Activated CD4-positive, alpha-beta T cell treated with anti-CD3 and anti-CD28 coated beads for 36 hours (primary cell): ENCODE measurements at regions not wholly inside any gene's neighbourhood (a gene's known extent, or its start where the extent isn't known, plus 50 kb on each side); places are given as distances from the start of the nearest gene placed in this dataset.
"Not testable (repeated sequence)": the region's sequence is repeated elsewhere in the genome, so short reads cannot be mapped to it uniquely, and the experiment has no call there.

Experiments
- ATAC-seq: fragments of 200-7000 bp; cut with Tn5 transposase; one replicate; pipeline ENCODE4 v1.10.0; 2021; ENCODE audit warnings: mild to moderate bottlenecking, moderate library complexity
- CTCF ChIA-PET: fragments of 350-600 bp; sonication (Branson Sonifier 250); formaldehyde crosslinking; loops from one replicate; lab custom pipeline; 2021; ENCODE audit warnings: antibody characterized with exemption; lab: Charles Lee
- POLR2A ChIA-PET: fragments of 350-600 bp; sonication (Branson Sonifier 250); formaldehyde crosslinking; loops from one replicate; lab custom pipeline; 2021; ENCODE audit warnings: antibody characterized with exemption, inconsistent platforms; lab: Charles Lee
- DNase-seq: peaks from one replicate; pipeline ENCODE4 v3.0.0-alpha.2; 2020
- H3K27ac Mint-ChIP-seq: one replicate; pipeline ENCODE4 v1.8.0; 2021; ENCODE audit warnings: mixed read lengths
- H3K27me3 Mint-ChIP-seq: one replicate; pipeline ENCODE4 v1.8.0; 2021; ENCODE audit warnings: mixed read lengths
- H3K36me3 Mint-ChIP-seq: one replicate; pipeline ENCODE4 v1.8.0; 2021; ENCODE audit warnings: low read depth, mixed read lengths
- H3K4me1 Mint-ChIP-seq: one replicate; pipeline ENCODE4 v1.8.0; 2021; ENCODE audit warnings: mixed read lengths
- H3K4me3 Mint-ChIP-seq: one replicate; pipeline ENCODE4 v1.8.0; 2021; ENCODE audit warnings: mild to moderate bottlenecking, moderate library complexity, mixed read lengths
- H3K9me3 Mint-ChIP-seq: one replicate; pipeline ENCODE4 v1.8.0; 2021; ENCODE audit warnings: low read depth, mixed read lengths
- intact Hi-C, 2 experiments: fragments of 100-400 bp; cut with DNase I in 1 of 2; cut with micrococcal nuclease in 1 of 2; formaldehyde crosslinking; loops; one replicate each; pipeline versions ENCODE4 v1.14.2 to v1.15.1; 2022 to 2024; cut with DNase I, micrococcal nuclease

DNA sequence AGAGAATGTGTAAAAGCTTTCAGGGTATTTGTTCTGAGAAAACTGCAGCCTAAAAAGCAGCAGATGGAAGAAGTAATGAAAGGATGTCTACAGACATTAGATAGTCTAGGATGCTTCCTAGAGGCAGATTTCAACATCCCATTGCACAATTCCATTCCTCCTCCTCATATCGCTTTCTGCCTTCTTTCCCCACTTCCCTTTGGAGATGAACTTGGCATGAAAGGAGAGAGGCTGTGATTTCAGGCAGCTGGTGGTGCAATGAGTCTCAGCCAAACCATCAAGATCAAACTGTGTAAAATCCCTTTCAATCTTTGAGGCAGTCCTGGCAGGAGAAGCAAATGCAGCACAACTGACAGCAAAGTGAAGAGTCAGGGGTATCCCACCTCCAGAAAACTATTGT is 438.7 kb upstream of the KCNMB2 start:
- no peak for DNase-seq
- peaks cover 9% of the 10 kb centered on the region for H3K9me3 Mint-ChIP-seq
- peaks cover 3% of the 10 kb centered on the region for H3K36me3 Mint-ChIP-seq
- CTCF ChIA-PET, result interaction anchor here (2.0 kb wide), 1 partner anchor 20 kb away, joined by 5 read pairs; no protein-coding TSS in a partner anchor
- no peak overlapping the region for H3K4me3 Mint-ChIP-seq
- intact Hi-C loops, result no loop called here
- H3K27ac Mint-ChIP-seq, result no peak overlapping the region
- H3K27me3 Mint-ChIP-seq, result no peaks in the 10 kb centered on the region
- ATAC-seq, result no peak
- peaks cover 5% of the 10 kb centered on the region for H3K4me1 Mint-ChIP-seq
- POLR2A ChIA-PET, result no interaction called here

DNA sequence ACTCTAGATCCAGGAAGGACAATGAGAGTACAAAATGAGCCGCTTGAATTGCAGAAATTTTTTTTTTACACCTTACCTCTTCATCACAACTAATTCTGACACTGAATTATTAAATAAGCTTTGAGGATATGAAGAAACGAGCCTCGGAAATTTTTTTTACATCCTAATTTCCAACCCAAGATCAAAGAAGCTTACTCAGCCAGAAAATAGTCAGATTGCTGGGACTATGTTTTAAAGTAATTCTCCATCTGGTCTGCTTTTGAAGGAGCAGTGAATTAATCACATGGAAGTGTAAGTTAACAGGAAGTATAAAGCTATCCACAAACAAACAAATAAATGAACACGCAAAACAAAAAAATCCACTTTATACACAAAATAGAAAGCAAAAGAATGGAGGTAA is 437.0 kb upstream of the KCNMB2 start:
- H3K27ac Mint-ChIP-seq, result no peak overlapping the region
- H3K9me3 Mint-ChIP-seq, result no peaks in the 10 kb centered on the region
- no peaks in the 10 kb centered on the region for H3K27me3 Mint-ChIP-seq
- CTCF ChIA-PET, result interaction anchor here (2.0 kb wide), 1 partner anchor 22 kb away, joined by 5 read pairs; no protein-coding TSS in a partner anchor
- no peak for DNase-seq
- H3K36me3 Mint-ChIP-seq, result no peaks in the 10 kb centered on the region
- ATAC-seq, result no peak
- POLR2A ChIA-PET, result no interaction called here
- no peak overlapping the region for H3K4me3 Mint-ChIP-seq
- peaks cover 5% of the 10 kb centered on the region for H3K4me1 Mint-ChIP-seq
- intact Hi-C loops, result no loop called here

DNA sequence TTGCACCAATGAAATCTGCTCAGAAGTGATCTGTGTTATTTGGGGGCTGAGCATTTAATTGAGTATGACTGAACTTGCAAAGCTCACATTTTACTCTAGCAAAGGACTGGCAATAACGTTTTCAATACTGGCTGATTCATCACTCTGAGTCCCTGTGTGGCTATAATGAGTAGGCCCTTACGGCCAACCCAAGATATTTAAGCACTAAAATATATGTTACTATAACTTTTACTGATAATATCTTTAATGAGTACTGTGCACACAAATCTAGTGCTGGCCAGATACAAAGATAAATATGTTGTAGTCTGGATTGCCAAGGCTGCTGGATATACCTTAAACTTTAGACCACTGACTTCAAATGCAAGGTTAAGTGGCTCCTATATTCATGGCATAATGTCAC is 436.4 kb upstream of the KCNMB2 start:
- POLR2A ChIA-PET, result no interaction called here
- intact Hi-C loops, result no loop called here

DNA sequence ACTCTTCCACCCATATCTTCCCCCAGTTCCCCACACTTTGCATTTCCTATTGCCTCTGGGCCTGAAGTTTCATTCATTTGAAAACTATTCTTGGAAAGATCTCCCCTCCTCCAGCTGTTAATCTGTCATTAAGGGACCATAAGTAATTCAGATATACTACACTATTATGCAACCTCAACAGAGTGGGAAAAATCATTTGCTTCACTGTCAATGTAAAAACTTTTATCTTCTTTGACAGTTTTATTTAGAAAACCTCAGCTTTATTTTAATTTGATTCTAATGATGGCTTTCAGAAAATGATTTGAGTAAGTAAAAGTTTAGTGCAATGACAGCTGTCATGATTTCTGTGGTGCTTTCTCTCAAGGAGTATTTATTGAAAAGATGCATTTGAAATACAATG is 435.3 kb upstream of the KCNMB2 start:
- intact Hi-C loops, result no loop called here
- no peak overlapping the region for H3K4me3 Mint-ChIP-seq
- peaks cover 5% of the 10 kb centered on the region for H3K4me1 Mint-ChIP-seq
- DNase-seq (no peak), ATAC-seq (no peak)
- H3K27ac Mint-ChIP-seq, result no peak overlapping the region
- H3K36me3 Mint-ChIP-seq, result no peaks in the 10 kb centered on the region
- ChIA-PET POLR2A (no interaction called here), CTCF (interaction anchor here (0.7 kb wide), 1 partner anchor 16 kb away, joined by 3 read pairs; no protein-coding TSS in a partner anchor)
- H3K9me3 Mint-ChIP-seq, result no peaks in the 10 kb centered on the region
- no peaks in the 10 kb centered on the region for H3K27me3 Mint-ChIP-seq

More for the DNA sequence above, 436.4 kb upstream of the KCNMB2 start:
- CTCF ChIA-PET, result no interaction called here
- no peaks in the 10 kb centered on the region for H3K36me3 Mint-ChIP-seq
- H3K4me3 Mint-ChIP-seq, result no peak overlapping the region
- H3K27ac Mint-ChIP-seq, result no peak overlapping the region
- no peak for ATAC-seq
- no peaks in the 10 kb centered on the region for H3K27me3 Mint-ChIP-seq
- H3K4me1 Mint-ChIP-seq, result peaks cover 5% of the 10 kb centered on the region
- no peaks in the 10 kb centered on the region for H3K9me3 Mint-ChIP-seq
- no peak for DNase-seq

DNA sequence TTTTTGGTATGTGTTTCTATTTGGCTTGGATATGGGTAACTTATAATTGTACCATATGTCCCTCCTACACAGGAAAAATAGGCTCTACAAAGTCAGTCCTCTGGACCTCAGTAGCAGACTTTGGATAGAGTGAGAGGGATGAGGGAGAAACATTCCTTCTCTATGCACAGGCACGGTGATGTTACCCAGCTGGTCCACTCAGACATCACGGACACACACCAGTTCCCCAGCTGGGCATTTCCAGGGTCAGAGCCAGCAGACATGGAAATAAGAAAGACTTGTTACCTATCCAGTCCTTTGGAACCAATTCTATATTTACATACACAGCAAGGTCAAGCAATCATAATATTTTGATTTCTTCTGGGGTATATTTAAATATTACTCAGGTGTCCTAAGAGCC is 433.1 kb upstream of the KCNMB2 start:
- Mint-ChIP-seq H3K36me3 (no peaks in the 10 kb centered on the region), H3K27ac (no peak overlapping the region), H3K27me3 (no peaks in the 10 kb centered on the region), H3K9me3 (no peaks in the 10 kb centered on the region), H3K4me1 (no peaks in the 10 kb centered on the region), H3K4me3 (no peak overlapping the region)
- DNase-seq (no peak), ATAC-seq (no peak)
- CTCF ChIA-PET, result no interaction called here
- intact Hi-C loops, result no loop called here
- POLR2A ChIA-PET, result no interaction called here

DNA sequence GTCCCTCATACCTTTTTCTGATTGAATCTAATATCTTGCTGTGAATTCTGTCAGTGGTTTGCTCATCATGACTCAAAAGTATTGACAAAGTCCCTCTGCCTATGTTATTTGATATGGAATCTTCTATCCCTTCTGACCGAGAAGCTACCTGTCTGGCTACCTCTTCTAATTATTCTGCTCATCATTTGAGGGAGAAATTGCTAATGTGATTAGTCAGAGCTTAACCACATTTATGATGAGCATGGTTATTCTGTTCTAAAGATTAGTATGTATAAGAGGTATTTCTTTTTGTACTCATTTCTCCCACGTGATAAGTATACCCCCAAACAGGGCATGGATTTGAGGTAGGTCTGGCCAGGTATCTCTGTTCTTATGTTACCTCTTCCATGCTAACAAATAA is 428.4 kb upstream of the KCNMB2 start:
- ATAC-seq (no peak), DNase-seq (no peak)
- CTCF ChIA-PET, result no interaction called here
- POLR2A ChIA-PET, result no interaction called here
- Mint-ChIP-seq H3K27ac (no peak overlapping the region), H3K4me1 (no peaks in the 10 kb centered on the region), H3K9me3 (no peaks in the 10 kb centered on the region), H3K36me3 (no peaks in the 10 kb centered on the region), H3K27me3 (no peaks in the 10 kb centered on the region), H3K4me3 (no peak overlapping the region)
- intact Hi-C loops, result no loop called here

DNA sequence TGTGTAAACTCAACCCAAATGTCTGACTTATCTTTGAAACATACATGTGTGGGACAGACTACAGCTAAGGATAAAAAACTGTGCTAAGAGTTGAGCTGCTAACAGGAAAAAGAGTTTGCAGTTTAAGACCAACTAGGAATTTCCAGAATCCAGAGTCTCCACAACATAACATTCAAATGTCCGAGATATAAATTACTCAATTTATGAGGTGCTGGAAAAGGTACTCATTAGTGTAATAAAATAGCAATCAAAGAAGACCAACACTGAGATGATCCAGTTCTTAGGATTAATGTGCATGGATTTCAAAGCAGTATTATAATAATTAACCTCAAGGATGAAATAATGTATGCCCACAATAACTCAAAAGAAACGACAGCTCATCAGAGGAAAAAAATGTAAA is 426.5 kb upstream of the KCNMB2 start:
- H3K4me1 Mint-ChIP-seq, result no peaks in the 10 kb centered on the region
- intact Hi-C loops, result no loop called here
- no peak overlapping the region for H3K4me3 Mint-ChIP-seq
- ATAC-seq, result no peak
- H3K9me3 Mint-ChIP-seq, result no peaks in the 10 kb centered on the region
- no peaks in the 10 kb centered on the region for H3K27me3 Mint-ChIP-seq
- CTCF ChIA-PET, result no interaction called here
- H3K36me3 Mint-ChIP-seq, result no peaks in the 10 kb centered on the region
- DNase-seq, result no peak
- POLR2A ChIA-PET, result no interaction called here
- no peak overlapping the region for H3K27ac Mint-ChIP-seq

DNA sequence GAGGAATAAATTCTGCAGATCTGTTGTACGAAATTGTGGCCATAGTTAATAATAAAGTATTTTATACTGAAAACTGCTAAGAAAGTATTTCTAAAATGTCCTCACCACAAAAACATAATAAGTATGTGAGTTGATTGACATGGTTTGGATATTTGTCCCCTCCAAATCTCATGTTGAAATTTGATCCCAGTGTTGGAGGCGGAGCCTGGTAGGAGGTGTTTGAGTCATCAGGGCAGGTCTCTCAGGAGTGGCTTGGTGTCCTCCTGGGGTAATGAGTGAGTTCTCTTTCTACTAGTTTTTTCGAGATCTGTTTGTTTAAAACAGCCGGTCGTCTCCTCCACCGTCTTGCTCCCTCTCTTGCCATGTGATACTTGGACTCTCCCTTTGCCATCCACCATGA is 424.1 kb upstream of the KCNMB2 start:
- DNase-seq, result peak; percentile 38
- CTCF ChIA-PET, result no interaction called here
- H3K9me3 Mint-ChIP-seq, result no peaks in the 10 kb centered on the region
- no peak overlapping the region for H3K27ac Mint-ChIP-seq
- H3K27me3 Mint-ChIP-seq, result no peaks in the 10 kb centered on the region
- intact Hi-C loops, result no loop called here
- peak; percentile 66 for ATAC-seq
- no peak overlapping the region for H3K4me3 Mint-ChIP-seq
- no peaks in the 10 kb centered on the region for H3K4me1 Mint-ChIP-seq
- no peaks in the 10 kb centered on the region for H3K36me3 Mint-ChIP-seq
- POLR2A ChIA-PET, result no interaction called here

DNA sequence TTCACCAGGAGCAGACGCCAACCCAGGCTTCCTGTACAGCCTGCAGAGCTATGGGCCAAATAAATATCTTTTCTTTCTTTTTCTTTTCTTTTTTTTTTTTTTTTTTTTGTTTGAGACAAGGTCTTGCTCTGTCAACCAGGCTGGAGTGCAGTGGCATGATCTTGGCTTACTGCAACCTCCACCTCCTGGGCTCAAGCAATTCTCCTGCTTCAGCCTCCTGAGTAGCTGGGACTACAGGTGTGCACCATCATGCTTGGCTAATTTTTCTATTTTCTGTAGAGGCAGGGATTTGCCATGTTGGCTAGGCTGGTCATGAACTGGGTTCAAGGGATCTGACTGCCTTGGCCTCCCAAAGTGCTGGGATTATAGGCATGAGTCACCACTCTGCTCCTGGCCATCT is 423.7 kb upstream of the KCNMB2 start:
- CTCF ChIA-PET, H3K27ac Mint-ChIP-seq, H3K27me3 Mint-ChIP-seq, H3K4me3 Mint-ChIP-seq, H3K9me3 Mint-ChIP-seq, POLR2A ChIA-PET, H3K4me1 Mint-ChIP-seq, DNase-seq, H3K36me3 Mint-ChIP-seq, intact Hi-C loops: not testable (repeated sequence)
- peak; percentile 49 for ATAC-seq

DNA sequence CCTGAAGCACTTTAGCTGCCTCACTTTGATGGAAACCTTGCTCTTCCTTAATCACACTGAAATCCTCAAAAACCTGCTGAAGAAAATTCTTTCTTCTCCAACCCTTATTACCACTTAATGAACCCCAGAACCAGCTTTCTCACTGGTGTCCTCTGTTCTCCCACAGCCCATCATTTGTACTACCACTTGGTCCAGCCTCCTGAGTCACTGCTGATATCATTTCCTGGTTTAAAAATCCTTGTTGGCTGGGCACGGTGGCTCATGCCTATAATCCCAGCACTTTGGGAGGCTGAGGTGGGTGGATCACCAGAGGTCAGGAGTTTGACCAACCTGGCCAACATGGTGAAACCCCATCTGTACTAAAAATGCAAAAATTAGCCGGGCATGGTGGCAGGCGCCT is 418.6 kb upstream of the KCNMB2 start:
- Mint-ChIP-seq H3K4me3 (no peak overlapping the region), H3K27ac (no peak overlapping the region), H3K4me1 (peaks cover 6% of the 10 kb centered on the region), H3K27me3 (no peaks in the 10 kb centered on the region), H3K36me3 (peaks cover 4% of the 10 kb centered on the region), H3K9me3 (peaks cover 9% of the 10 kb centered on the region)
- DNase-seq, result no peak
- no peak for ATAC-seq
- CTCF ChIA-PET, result interaction anchor here (0.6 to 1.3 kb wide), 4 partner anchors 16 to 1201 kb away, joined by 3 to 4 read pairs (median 3); no protein-coding TSS in a partner anchor
- POLR2A ChIA-PET, result no interaction called here
- intact Hi-C loops, result no loop called here

DNA sequence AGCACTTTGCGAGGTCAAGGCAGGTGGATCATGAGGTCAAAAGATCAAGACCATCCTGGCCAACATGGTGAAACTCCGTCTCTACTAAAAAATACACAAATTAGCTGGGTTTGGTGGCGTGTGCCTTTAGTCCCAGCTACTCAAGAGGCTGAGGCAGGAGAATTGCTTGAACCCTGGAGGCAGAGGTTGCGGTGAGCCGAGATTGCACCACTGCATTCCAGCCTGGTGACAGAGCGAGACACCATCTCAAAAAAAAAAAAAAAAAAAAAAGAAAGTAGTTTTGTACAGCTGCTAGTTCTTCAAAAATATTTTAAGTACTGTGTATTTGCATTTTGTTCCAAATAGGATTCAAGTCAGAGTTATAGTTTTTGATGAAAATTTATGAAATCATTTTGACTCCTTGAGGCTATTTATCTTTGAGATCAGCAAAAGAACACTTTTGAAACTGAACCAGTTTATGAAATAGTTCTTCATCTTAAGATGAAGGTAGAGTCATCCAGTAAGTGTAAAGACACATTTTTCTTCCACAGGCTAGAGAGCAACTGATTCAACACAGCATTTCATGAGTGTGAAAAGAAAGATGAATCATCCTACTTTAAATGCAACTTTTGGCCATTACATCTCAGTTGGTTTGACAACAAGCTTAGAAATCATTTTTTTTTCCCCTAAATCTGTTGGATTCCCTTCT is 416.5 kb upstream of the KCNMB2 start:
- POLR2A ChIA-PET, H3K9me3 Mint-ChIP-seq, H3K36me3 Mint-ChIP-seq, intact Hi-C loops, H3K4me3 Mint-ChIP-seq, H3K27me3 Mint-ChIP-seq, H3K4me1 Mint-ChIP-seq, DNase-seq: not testable (repeated sequence)
- peak; percentile 87 for ATAC-seq
- peak overlapping the region; percentile 83 for H3K27ac Mint-ChIP-seq
- CTCF ChIA-PET, result interaction anchor here (1.2 kb wide), 1 partner anchor 265 kb away, joined by 3 read pairs; no protein-coding TSS in a partner anchor

DNA sequence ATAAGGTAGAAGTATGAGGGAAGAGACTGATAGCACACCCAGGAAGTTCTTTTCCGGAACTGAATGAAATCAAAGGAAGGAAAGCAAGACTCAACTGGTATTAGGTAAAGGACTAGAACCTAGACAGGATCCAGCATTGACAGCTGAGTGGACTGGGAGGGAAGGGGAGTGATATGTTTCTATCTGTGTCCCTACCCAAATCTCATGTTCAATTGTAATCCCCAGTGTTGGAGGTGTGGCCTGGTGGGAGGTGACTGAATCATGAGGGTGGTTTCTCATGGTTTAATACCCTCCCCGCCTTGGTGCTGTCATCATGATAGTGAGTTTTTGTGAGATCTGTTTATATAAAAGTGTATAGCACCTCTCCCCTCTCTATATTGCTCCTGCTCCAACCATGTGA is 415.9 kb upstream of the KCNMB2 start:
- H3K4me3 Mint-ChIP-seq, result no peak overlapping the region
- H3K9me3 Mint-ChIP-seq, result peaks cover 9% of the 10 kb centered on the region
- DNase-seq, result peak; percentile 35
- H3K4me1 Mint-ChIP-seq, result peaks cover 6% of the 10 kb centered on the region
- ChIA-PET POLR2A (no interaction called here), CTCF (no interaction called here)
- H3K27ac Mint-ChIP-seq, result peak overlapping the region; percentile 83
- intact Hi-C loops, result no loop called here
- peak; percentile 74 for ATAC-seq
- H3K36me3 Mint-ChIP-seq, result peaks cover 4% of the 10 kb centered on the region
- no peaks in the 10 kb centered on the region for H3K27me3 Mint-ChIP-seq
